Caco-2 (cell line): ENCODE measurements at regions not wholly inside any gene's neighbourhood (a gene's known extent, or its start where the extent isn't known, plus 50 kb on each side); places are given as distances from the start of the nearest gene placed in this dataset.

Experiments used
- BruUV-seq: library from RNA; stranded (reverse); fragments of 400-500 nt; replicated peaks from 2 replicates; lab custom pipeline; 2021; lab: Mats Ljungman, UMichigan
- CTCF ChIA-PET: fragments of 300-600 bp; sonication (Branson Sonifier 250); formaldehyde crosslinking; loops from one replicate; lab custom pipeline; 2022; ENCODE audit warnings: antibody characterized with exemption; lab: Charles Lee
- POLR2A ChIA-PET: fragments of 300-600 bp; sonication (Branson Sonifier 250); formaldehyde crosslinking; loops from one replicate; lab custom pipeline; 2022; ENCODE audit warnings: antibody characterized with exemption; lab: Charles Lee
- DNase-seq, 2 experiments: peaks; one replicate each; pipeline versions ENCODE4 v3.0.0 to v3.0.0-alpha.2; 2020 to 2022
- H3K27me3 ChIP-seq: replicated peaks from 2 replicates; pipeline ENCODE4 v1.6.0; 2011; ENCODE audit warnings: low read length; ENCODE audit not compliant: control insufficient read depth, insufficient read depth
- H3K36me3 ChIP-seq: 2 replicates; pipeline ENCODE4 v1.5.1; 2011; ENCODE audit warnings: low read length; ENCODE audit not compliant: control insufficient read depth, insufficient read depth
- H3K4me1 ChIP-seq: fragments of 250-450 bp; sonication (Bioruptor Pico); 2 replicates; pipeline ENCODE4 v1.5.1; 2020; ENCODE audit warnings: mild to moderate bottlenecking
- H3K4me3 ChIP-seq: 2 replicates; pipeline ENCODE4 v1.5.1; 2011; ENCODE audit warnings: low read depth, mild to moderate bottlenecking, control low read depth, low read length
- H3K9me3 ChIP-seq: fragments of 250-450 bp; sonication (Bioruptor Pico); 2 replicates; pipeline ENCODE4 v1.5.1; 2020; ENCODE audit warnings: mild to moderate bottlenecking, moderate library complexity
- H3K27ac Mint-ChIP-seq: one replicate; pipeline ENCODE4 v1.8.0; 2022; ENCODE audit warnings: mixed read lengths; ENCODE audit not compliant: unreplicated experiment
- H3K27me3 Mint-ChIP-seq: one replicate; pipeline ENCODE4 v1.8.0; 2022; ENCODE audit warnings: mixed read lengths; ENCODE audit not compliant: insufficient read depth, unreplicated experiment
- H3K36me3 Mint-ChIP-seq: one replicate; pipeline ENCODE4 v1.8.0; 2022; ENCODE audit warnings: mild to moderate bottlenecking, mixed read lengths; ENCODE audit not compliant: insufficient read depth, unreplicated experiment
- H3K4me1 Mint-ChIP-seq: one replicate; pipeline ENCODE4 v1.8.0; 2022; ENCODE audit warnings: low read depth, mixed read lengths; ENCODE audit not compliant: unreplicated experiment
- H3K4me3 Mint-ChIP-seq: one replicate; pipeline ENCODE4 v1.8.0; 2022; ENCODE audit warnings: mild to moderate bottlenecking, moderate library complexity, mixed read lengths; ENCODE audit not compliant: unreplicated experiment
- H3K9me3 Mint-ChIP-seq: one replicate; pipeline ENCODE4 v1.8.0; 2022; ENCODE audit warnings: mixed read lengths; ENCODE audit not compliant: unreplicated experiment
- CTCF ChIP-seq, 2 experiments: fragments of 200-600 bp in 1 of 2; IDR thresholded peaks; 1 replicate in 1 of 2; 2 replicates in 1 of 2; pipeline versions ENCODE4 v1.5.1 to v1.8.0; 2011 to 2022; ENCODE audit warnings: antibody characterized with exemption in 1 of 2, control low read depth in 1 of 2, inconsistent platforms in 1 of 2, low read depth in 1 of 2, low read length in 1 of 2, mild to moderate bottlenecking in 1 of 2, moderate library complexity in 1 of 2; ENCODE audit not compliant: insufficient read depth in 1 of 2, severe bottlenecking in 1 of 2, unreplicated experiment in 1 of 2
- intact Hi-C: fragments of 100-400 bp; cut with micrococcal nuclease; formaldehyde crosslinking; loops from one replicate; pipeline ENCODE4 v1.10.0; 2022; ENCODE audit not compliant: unreplicated experiment

DNA sequence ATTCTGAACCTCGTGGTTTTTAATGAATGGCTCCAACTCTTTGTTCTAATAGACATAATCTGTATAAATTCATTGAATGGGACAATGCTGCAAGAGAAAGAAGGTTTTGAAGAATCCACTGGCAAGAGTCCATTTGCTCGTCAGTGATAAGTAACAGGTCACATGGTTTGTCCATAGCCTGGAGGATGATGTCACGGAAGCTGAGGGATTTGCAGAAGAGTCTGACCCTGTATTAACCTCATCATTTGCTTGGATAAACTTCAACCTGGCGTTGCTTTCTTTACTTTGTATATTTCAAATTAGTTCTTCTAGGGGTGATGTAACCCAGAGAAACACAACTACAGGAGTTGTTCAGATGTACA lies 197.4 kb downstream of the GAS1 start:
- no peaks in the 10 kb centered on the region for H3K36me3 Mint-ChIP-seq
- no peak overlapping the region for H3K27ac Mint-ChIP-seq
- no peak overlapping the region for H3K4me3 ChIP-seq
- CTCF ChIA-PET = no interaction called here
- H3K4me1 Mint-ChIP-seq = no peaks in the 10 kb centered on the region
- no peaks in the 10 kb centered on the region for H3K9me3 Mint-ChIP-seq
- no peak for TF ChIP-seq CTCF (IDR thresholded peaks at IDR 0.05; ENCODE audit: insufficient read depth in 1 of 2, low read depth in 1 of 2, low read length in 1 of 2, severe bottlenecking in 1 of 2, unreplicated experiment in 1 of 2)
- no peaks in the 10 kb centered on the region for H3K27me3 Mint-ChIP-seq
- no peaks in the 10 kb centered on the region for H3K27me3 ChIP-seq
- no TSS peak for BruUV-seq
- no peak overlapping the region for H3K4me3 Mint-ChIP-seq
- no peaks in the 10 kb centered on the region for H3K9me3 ChIP-seq
- H3K4me1 ChIP-seq = no peaks in the 10 kb centered on the region
- no peaks in the 10 kb centered on the region for H3K36me3 ChIP-seq
- POLR2A ChIA-PET = no interaction called here
- DNase-seq = no peak
- intact Hi-C loops = no loop called here

GRCh38 chr9:86749161-86749893 lies 198.0 kb downstream of the GAS1 start:
- Histone ChIP-seq H3K36me3 (no peaks in the 10 kb centered on the region), H3K4me3 (no peak overlapping the region), H3K4me1 (no peaks in the 10 kb centered on the region), H3K9me3 (no peaks in the 10 kb centered on the region), H3K27me3 (no peaks in the 10 kb centered on the region)
- no peak for DNase-seq
- no peak for TF ChIP-seq CTCF (IDR thresholded peaks at IDR 0.05; ENCODE audit: insufficient read depth in 1 of 2, low read depth in 1 of 2, low read length in 1 of 2, severe bottlenecking in 1 of 2, unreplicated experiment in 1 of 2)
- Mint-ChIP-seq H3K4me1 (no peaks in the 10 kb centered on the region), H3K36me3 (no peaks in the 10 kb centered on the region), H3K27me3 (no peaks in the 10 kb centered on the region), H3K27ac (no peak overlapping the region), H3K4me3 (no peak overlapping the region), H3K9me3 (no peaks in the 10 kb centered on the region)
- POLR2A ChIA-PET = no interaction called here
- CTCF ChIA-PET = no interaction called here
- BruUV-seq = no TSS peak
- intact Hi-C loops = no loop called here

DNA sequence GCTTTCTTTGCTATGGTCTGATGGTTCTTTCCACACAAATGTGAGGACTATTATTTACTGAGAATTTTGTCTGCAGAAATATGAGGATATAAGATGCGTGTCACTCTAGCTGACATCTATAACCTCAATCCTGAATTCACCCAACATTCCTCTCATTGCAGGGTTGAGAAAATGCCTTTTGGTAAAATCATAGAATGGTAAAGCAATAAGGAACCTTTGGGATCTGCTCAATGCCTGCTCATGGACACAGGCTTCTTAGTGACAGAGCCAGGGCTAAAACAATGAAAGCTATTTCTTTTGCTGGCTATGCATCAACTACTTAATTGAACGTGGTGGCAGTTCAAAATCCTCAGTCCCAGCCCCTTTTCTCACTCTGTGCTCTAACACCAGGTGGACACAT lies 199.6 kb downstream of the GAS1 start:
- Mint-ChIP-seq H3K9me3 (no peaks in the 10 kb centered on the region), H3K4me1 (no peaks in the 10 kb centered on the region), H3K4me3 (no peak overlapping the region), H3K36me3 (no peaks in the 10 kb centered on the region), H3K27me3 (peaks cover 3% of the 10 kb centered on the region), H3K27ac (no peak overlapping the region)
- ChIA-PET CTCF (no interaction called here), POLR2A (no interaction called here)
- H3K4me3 ChIP-seq = no peak overlapping the region
- BruUV-seq = no TSS peak
- H3K27me3 ChIP-seq = no peaks in the 10 kb centered on the region
- no peak for DNase-seq
- no peak for TF ChIP-seq CTCF (IDR thresholded peaks at IDR 0.05; ENCODE audit: insufficient read depth in 1 of 2, low read depth in 1 of 2, low read length in 1 of 2, severe bottlenecking in 1 of 2, unreplicated experiment in 1 of 2)
- no peaks in the 10 kb centered on the region for H3K4me1 ChIP-seq
- H3K36me3 ChIP-seq = no peaks in the 10 kb centered on the region
- no peaks in the 10 kb centered on the region for H3K9me3 ChIP-seq
- intact Hi-C loops = no loop called here
